ENCODE measurements at regions not wholly inside any gene's neighbourhood (a gene's known extent, or its start where the extent isn't known, plus 50 kb on each side); places are given as distances from the start of the nearest gene placed in this dataset.

DNA sequence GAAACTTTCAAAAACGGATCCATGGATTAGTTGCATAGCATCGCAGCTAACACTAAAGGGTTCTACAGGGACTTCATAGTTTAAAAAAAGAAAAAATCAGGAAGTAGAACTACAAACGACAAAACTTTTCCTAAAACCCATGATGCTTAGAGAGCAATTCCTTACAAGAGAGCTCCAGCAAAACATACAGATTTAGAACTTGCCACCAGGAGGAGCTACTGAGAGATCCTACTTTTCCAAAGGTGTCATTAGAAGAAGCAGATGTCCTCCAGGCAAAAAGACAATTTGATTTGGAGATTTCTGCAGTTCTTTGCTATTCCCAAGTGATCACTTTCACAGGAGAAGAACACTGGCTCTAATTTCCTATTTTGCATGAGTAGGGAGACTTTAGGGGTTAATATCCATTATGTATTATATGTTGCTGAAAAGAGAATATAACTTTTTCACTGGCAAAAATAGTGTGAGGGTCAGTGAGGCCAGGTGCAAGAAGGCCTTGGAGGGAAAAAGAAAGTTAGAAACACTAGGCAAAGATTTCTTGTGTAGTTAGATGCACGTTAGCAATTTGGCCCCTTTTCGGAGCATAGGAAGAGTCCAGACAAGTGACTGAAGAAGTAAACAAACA lies 436.2 kb downstream of the SUCLG1 start:
- ATAC-seq (no peak), DNase-seq (peak in 1 of 2 donors; percentile 54)
- H3K4me3 Mint-ChIP-seq = no peak overlapping the region
- Histone ChIP-seq H3K9me3 (ENCODE audit: control insufficient read depth, insufficient read depth, low read length) (no peaks in the 10 kb centered on the region), H3K36me3 (ENCODE audit: control insufficient read depth, insufficient read depth, low read length) (no peaks in the 10 kb centered on the region), H3K4me1 (ENCODE audit: control insufficient read depth, insufficient read depth, low read length) (no peaks in the 10 kb centered on the region), H3K27me3 (ENCODE audit: control insufficient read depth, insufficient read depth, low read length) (no peaks in the 10 kb centered on the region), H3K27ac (ENCODE audit: low read length) (no peak overlapping the region), H3K4me3 (ENCODE audit: low read length) (no peak overlapping the region)
- H3K27ac Mint-ChIP-seq = no peak overlapping the region
- peaks cover 2 to 9% of the 10 kb centered on the region in 2 donors for H3K27me3 Mint-ChIP-seq (ENCODE audit: low read depth in 2 of 2)
- intact Hi-C loops (cut with micrococcal nuclease) = loop anchor here (1.0 kb wide), 1 partner anchor 280 kb away; no protein-coding TSS in a partner anchor
- no peaks in the 10 kb centered on the region for H3K36me3 Mint-ChIP-seq
- 41% methylated on average over 5 of the region's 5 CpGs for WGBS (ENCODE audit: insufficient coverage)
- H3K9me3 Mint-ChIP-seq = no peaks in the 10 kb centered on the region
- TF ChIP-seq, protein P1, sequence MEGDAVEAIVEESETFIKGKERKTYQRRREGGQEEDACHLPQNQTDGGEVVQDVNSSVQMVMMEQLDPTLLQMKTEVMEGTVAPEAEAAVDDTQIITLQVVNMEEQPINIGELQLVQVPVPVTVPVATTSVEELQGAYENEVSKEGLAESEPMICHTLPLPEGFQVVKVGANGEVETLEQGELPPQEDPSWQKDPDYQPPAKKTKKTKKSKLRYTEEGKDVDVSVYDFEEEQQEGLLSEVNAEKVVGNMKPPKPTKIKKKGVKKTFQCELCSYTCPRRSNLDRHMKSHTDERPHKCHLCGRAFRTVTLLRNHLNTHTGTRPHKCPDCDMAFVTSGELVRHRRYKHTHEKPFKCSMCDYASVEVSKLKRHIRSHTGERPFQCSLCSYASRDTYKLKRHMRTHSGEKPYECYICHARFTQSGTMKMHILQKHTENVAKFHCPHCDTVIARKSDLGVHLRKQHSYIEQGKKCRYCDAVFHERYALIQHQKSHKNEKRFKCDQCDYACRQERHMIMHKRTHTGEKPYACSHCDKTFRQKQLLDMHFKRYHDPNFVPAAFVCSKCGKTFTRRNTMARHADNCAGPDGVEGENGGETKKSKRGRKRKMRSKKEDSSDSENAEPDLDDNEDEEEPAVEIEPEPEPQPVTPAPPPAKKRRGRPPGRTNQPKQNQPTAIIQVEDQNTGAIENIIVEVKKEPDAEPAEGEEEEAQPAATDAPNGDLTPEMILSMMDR (IDR thresholded peaks at IDR 0.05) = peak; percentile 56
- no peaks in the 10 kb centered on the region for H3K4me1 Mint-ChIP-seq

DNA sequence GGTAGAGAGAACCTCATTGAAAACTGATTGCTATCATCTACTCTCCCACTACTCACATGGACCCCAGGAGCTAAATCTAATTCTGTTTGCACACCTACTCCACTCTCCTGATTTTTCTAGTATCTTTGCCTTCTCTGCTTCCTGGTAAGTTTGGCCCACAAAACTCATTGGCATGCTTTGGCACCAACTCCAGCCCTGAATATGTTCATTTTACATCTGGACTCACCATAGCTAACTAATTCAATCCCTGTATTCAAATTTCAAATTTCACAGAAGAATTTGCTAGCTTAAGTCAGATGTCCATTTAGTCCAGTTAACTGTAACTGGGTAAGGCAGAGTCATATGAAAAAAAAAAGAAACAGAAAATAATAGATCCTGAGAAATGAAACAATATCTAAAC lies 442.1 kb downstream of the SUCLG1 start:
- Histone ChIP-seq H3K36me3 (ENCODE audit: control insufficient read depth, insufficient read depth, low read length) (no peaks in the 10 kb centered on the region), H3K4me3 (ENCODE audit: low read length) (no peak overlapping the region), H3K4me1 (ENCODE audit: control insufficient read depth, insufficient read depth, low read length) (no peaks in the 10 kb centered on the region), H3K27ac (ENCODE audit: low read length) (no peak overlapping the region), H3K9me3 (ENCODE audit: control insufficient read depth, insufficient read depth, low read length) (no peaks in the 10 kb centered on the region), H3K27me3 (ENCODE audit: control insufficient read depth, insufficient read depth, low read length) (no peaks in the 10 kb centered on the region)
- no peak for DNase-seq
- TF ChIP-seq, protein P1 (IDR thresholded peaks at IDR 0.05) = no peak
- Mint-ChIP-seq H3K9me3 (no peaks in the 10 kb centered on the region), H3K4me1 (no peaks in the 10 kb centered on the region), H3K4me3 (no peak overlapping the region), H3K27ac (no peak overlapping the region), H3K27me3 (ENCODE audit: low read depth in 2 of 2) (peaks cover 0 to 2% of the 10 kb centered on the region in 2 donors), H3K36me3 (no peaks in the 10 kb centered on the region)
- ATAC-seq = no peak
- intact Hi-C loops (cut with micrococcal nuclease) = no loop called here

DNA sequence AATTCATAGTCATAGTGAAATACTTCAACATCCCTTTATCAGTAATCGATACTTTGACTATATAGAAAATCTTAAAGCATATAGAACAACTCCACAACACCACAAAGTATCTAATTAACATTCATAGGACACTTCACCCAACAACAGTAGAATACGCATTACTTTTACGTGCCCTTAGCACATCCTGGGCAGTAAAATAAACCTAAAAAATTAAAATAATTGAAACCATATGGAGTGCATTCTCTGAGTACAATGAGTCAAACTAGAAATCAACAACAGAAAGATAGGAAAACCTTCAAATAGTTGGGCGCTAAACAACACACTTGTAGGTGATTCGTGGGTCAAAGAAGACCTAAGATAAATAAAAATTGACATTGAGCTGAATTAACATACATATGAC lies 442.9 kb downstream of the SUCLG1 start:
- Histone ChIP-seq H3K4me3 (ENCODE audit: low read length) (no peak overlapping the region), H3K27me3 (ENCODE audit: control insufficient read depth, insufficient read depth, low read length) (no peaks in the 10 kb centered on the region), H3K4me1 (ENCODE audit: control insufficient read depth, insufficient read depth, low read length) (no peaks in the 10 kb centered on the region), H3K36me3 (ENCODE audit: control insufficient read depth, insufficient read depth, low read length) (no peaks in the 10 kb centered on the region), H3K9me3 (ENCODE audit: control insufficient read depth, insufficient read depth, low read length) (no peaks in the 10 kb centered on the region), H3K27ac (ENCODE audit: low read length) (no peak overlapping the region)
- ATAC-seq = no peak
- Mint-ChIP-seq H3K4me1 (no peaks in the 10 kb centered on the region), H3K27me3 (ENCODE audit: low read depth in 2 of 2) (no peaks in the 10 kb centered on the region), H3K4me3 (no peak overlapping the region), H3K27ac (no peak overlapping the region), H3K36me3 (no peaks in the 10 kb centered on the region), H3K9me3 (no peaks in the 10 kb centered on the region)
- TF ChIP-seq, protein P1 (IDR thresholded peaks at IDR 0.05) = no peak
- no peak for DNase-seq
- 75% methylated on average over 5 of the region's 5 CpGs for WGBS (ENCODE audit: insufficient coverage)
- intact Hi-C loops (cut with micrococcal nuclease) = no loop called here

DNA sequence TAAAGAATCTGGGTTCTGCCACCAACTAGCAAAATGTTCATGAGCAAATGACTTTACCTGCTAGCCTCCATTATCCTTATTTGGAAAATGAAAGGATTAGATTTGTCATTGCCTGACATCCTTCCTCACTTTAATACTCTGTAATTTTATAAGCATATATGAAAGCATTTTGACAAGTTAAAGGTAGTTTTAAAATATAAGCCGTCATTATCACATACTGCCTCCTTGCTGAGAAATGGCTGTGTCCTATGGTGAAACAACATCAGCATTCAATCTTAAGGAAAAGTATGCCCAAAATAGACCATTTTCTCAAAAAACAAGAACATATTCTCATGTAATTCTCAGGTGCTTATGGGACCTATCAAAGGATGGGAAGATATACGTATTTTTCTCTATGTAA lies 461.2 kb downstream of the SUCLG1 start:
- TF ChIP-seq, protein P1 (IDR thresholded peaks at IDR 0.05) = no peak
- Mint-ChIP-seq H3K9me3 (peaks cover 0 to 2% of the 10 kb centered on the region in 2 donors), H3K4me3 (no peak overlapping the region), H3K4me1 (no peaks in the 10 kb centered on the region), H3K27me3 (ENCODE audit: low read depth in 2 of 2) (peaks cover 0 to 3% of the 10 kb centered on the region in 2 donors), H3K27ac (no peak overlapping the region), H3K36me3 (no peaks in the 10 kb centered on the region)
- ATAC-seq (no peak), DNase-seq (no peak)
- Histone ChIP-seq H3K27ac (ENCODE audit: low read length) (no peak overlapping the region), H3K9me3 (ENCODE audit: control insufficient read depth, insufficient read depth, low read length) (no peaks in the 10 kb centered on the region), H3K4me3 (ENCODE audit: low read length) (no peak overlapping the region), H3K4me1 (ENCODE audit: control insufficient read depth, insufficient read depth, low read length) (no peaks in the 10 kb centered on the region), H3K36me3 (ENCODE audit: control insufficient read depth, insufficient read depth, low read length) (no peaks in the 10 kb centered on the region), H3K27me3 (ENCODE audit: control insufficient read depth, insufficient read depth, low read length) (peaks cover 2% of the 10 kb centered on the region)
- WGBS (ENCODE audit: insufficient coverage) = 100% methylated on average over 1 of the region's 2 CpGs
- intact Hi-C loops (cut with micrococcal nuclease) = no loop called here

Measured in natural killer cell (primary cell).